ENCODE measurements at regions not wholly inside any gene's neighbourhood (a gene's known extent, or its start where the extent isn't known, plus 50 kb on each side); places are given as distances from the start of the nearest gene placed in this dataset.

DNA sequence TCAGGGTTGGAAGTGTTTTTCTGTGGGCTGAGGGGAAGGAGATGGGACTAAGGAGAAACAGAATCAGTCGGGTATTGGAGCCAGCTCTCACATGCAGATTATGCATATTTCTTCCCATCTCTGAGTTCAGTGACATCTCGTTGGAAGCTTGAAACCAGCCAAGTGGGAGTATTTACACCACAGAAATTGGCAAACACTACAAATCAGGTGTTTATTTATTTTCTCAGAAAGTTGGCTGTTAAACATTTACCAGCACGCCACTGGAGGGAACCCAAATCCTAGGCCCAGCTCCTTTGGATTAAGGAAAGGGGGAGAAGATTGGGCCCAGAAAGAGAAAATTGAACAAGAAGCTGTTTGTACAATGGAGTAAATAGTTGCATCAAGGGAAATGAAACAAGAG is 72.1 kb upstream of the PITX1 start:
- TF ChIP-seq CTCF (IDR thresholded peaks at IDR 0.05; ENCODE audit: insufficient read depth, low read length, poor library complexity, severe bottlenecking), result no peak
- no peak for TF ChIP-seq EZH2phosphoT487 (conservative IDR thresholded peaks at IDR 0.05; ENCODE audit: low read length)
- no peak overlapping the region for H2AFZ ChIP-seq (ENCODE audit: low read depth, low read length, severe bottlenecking)
- no peaks in the 10 kb centered on the region for H3K79me2 ChIP-seq (ENCODE audit: insufficient read depth, low read length)
- H3K27ac ChIP-seq (ENCODE audit: low read depth, low read length), result no peak overlapping the region
- H3K36me3 ChIP-seq (ENCODE audit: low read length), result no peaks in the 10 kb centered on the region
- H4K20me1 ChIP-seq (ENCODE audit: low read depth, low read length), result no peaks in the 10 kb centered on the region
- H3K4me2 ChIP-seq (ENCODE audit: low read depth, low read length, poor library complexity, severe bottlenecking), result no peak overlapping the region
- no peaks in the 10 kb centered on the region for H3K9me2 ChIP-seq (replicated peaks; ENCODE audit: insufficient read depth, low read length)
- no peak overlapping the region for H3K9ac ChIP-seq (ENCODE audit: low read length)
- H3F3A ChIP-seq (ENCODE audit: insufficient read depth), result no peaks in the 10 kb centered on the region
- H3K27me3 ChIP-seq (ENCODE audit: low read length), result no peaks in the 10 kb centered on the region
- H3K4me3 ChIP-seq (ENCODE audit: insufficient read depth, low read length, poor library complexity, severe bottlenecking), result no peak overlapping the region
- H3K9me3 ChIP-seq (ENCODE audit: insufficient read depth, low read length), result no peaks in the 10 kb centered on the region

GRCh38 chr5:135105105-135105484 is 71.1 kb upstream of the PITX1 start:
- no peak overlapping the region for H3K9ac ChIP-seq (ENCODE audit: low read length)
- no peaks in the 10 kb centered on the region for H3K9me3 ChIP-seq (ENCODE audit: insufficient read depth, low read length)
- no peaks in the 10 kb centered on the region for H3K9me2 ChIP-seq (replicated peaks; ENCODE audit: insufficient read depth, low read length)
- no peaks in the 10 kb centered on the region for H3K36me3 ChIP-seq (ENCODE audit: low read length)
- H4K20me1 ChIP-seq (ENCODE audit: low read depth, low read length), result no peaks in the 10 kb centered on the region
- no peaks in the 10 kb centered on the region for H3F3A ChIP-seq (ENCODE audit: insufficient read depth)
- TF ChIP-seq CTCF (IDR thresholded peaks at IDR 0.05; ENCODE audit: insufficient read depth, low read length, poor library complexity, severe bottlenecking) (no peak), EZH2phosphoT487 (conservative IDR thresholded peaks at IDR 0.05; ENCODE audit: low read length) (no peak)
- H2AFZ ChIP-seq (ENCODE audit: low read depth, low read length, severe bottlenecking), result no peak overlapping the region
- H3K27me3 ChIP-seq (ENCODE audit: low read length), result no peaks in the 10 kb centered on the region
- H3K79me2 ChIP-seq (ENCODE audit: insufficient read depth, low read length), result no peaks in the 10 kb centered on the region
- no peak overlapping the region for H3K27ac ChIP-seq (ENCODE audit: low read depth, low read length)
- H3K4me2 ChIP-seq (ENCODE audit: low read depth, low read length, poor library complexity, severe bottlenecking), result no peak overlapping the region
- H3K4me3 ChIP-seq (ENCODE audit: insufficient read depth, low read length, poor library complexity, severe bottlenecking), result no peak overlapping the region

DNA sequence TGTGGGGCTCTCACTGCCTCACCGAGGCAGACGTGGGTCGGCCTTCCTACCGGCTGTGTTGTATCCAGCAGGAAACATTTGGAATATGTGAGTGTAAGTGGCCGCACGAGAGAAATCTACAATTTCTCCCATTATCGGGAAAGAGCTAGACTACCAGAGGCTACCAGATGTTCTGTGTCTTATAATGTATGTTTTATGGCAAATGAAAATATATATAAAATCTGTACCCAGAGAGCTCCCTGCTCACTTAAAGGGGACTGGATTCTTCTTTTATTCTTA is 69.5 kb upstream of the PITX1 start:
- H4K20me1 ChIP-seq (ENCODE audit: low read depth, low read length), result no peaks in the 10 kb centered on the region
- TF ChIP-seq CTCF (IDR thresholded peaks at IDR 0.05; ENCODE audit: insufficient read depth, low read length, poor library complexity, severe bottlenecking) (no peak), EZH2phosphoT487 (conservative IDR thresholded peaks at IDR 0.05; ENCODE audit: low read length) (no peak)
- H3K4me2 ChIP-seq (ENCODE audit: low read depth, low read length, poor library complexity, severe bottlenecking), result no peak overlapping the region
- no peaks in the 10 kb centered on the region for H3K9me2 ChIP-seq (replicated peaks; ENCODE audit: insufficient read depth, low read length)
- H3K79me2 ChIP-seq (ENCODE audit: insufficient read depth, low read length), result no peaks in the 10 kb centered on the region
- H3K27ac ChIP-seq (ENCODE audit: low read depth, low read length), result no peak overlapping the region
- no peaks in the 10 kb centered on the region for H3K27me3 ChIP-seq (ENCODE audit: low read length)
- no peak overlapping the region for H3K4me3 ChIP-seq (ENCODE audit: insufficient read depth, low read length, poor library complexity, severe bottlenecking)
- no peaks in the 10 kb centered on the region for H3K9me3 ChIP-seq (ENCODE audit: insufficient read depth, low read length)
- no peaks in the 10 kb centered on the region for H3K36me3 ChIP-seq (ENCODE audit: low read length)
- H3F3A ChIP-seq (ENCODE audit: insufficient read depth), result no peaks in the 10 kb centered on the region
- no peak overlapping the region for H3K9ac ChIP-seq (ENCODE audit: low read length)
- H2AFZ ChIP-seq (ENCODE audit: low read depth, low read length, severe bottlenecking), result no peak overlapping the region

Data from SU-DHL-6 (cell line).